ENCODE measurements at regions not wholly inside any gene's neighbourhood (a gene's known extent, or its start where the extent isn't known, plus 50 kb on each side); places are given as distances from the start of the nearest gene placed in this dataset.

DNA sequence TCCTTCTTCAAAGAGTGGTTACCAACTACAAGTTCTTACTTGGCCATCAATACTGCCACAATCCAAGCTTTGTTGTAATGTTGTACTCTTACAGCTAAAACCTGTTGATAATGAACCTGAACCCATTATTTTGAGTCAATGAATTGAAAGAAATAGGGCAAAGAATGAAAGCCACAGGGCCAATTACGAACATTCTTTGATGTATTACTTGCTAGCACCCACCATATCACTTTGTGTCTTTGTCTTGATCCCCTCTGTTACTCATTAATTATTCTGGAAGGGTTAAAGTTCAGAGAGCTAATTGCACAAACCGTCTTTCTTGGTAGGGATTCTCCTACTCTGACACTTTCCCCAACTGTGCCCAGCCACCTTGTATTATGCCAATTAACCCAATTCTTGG lies 53.2 kb upstream of the TFEC start:
- WGBS, 2 donors = 63 to 69% methylated on average over 2 of the region's 2 CpGs
- Histone ChIP-seq H3K4me3 (no peak overlapping the region), H3K9me3 (no peaks in the 10 kb centered on the region), H3K27me3 (no peaks in the 10 kb centered on the region), H3K4me1 (no peaks in the 10 kb centered on the region), H3K27ac (no peak overlapping the region), H3K36me3 (ENCODE audit: low read depth, missing control alignments) (no peaks in the 10 kb centered on the region)
- no peak for DNase-seq
- intact Hi-C loops (cut with DNase I; ENCODE audit: low total_unique reads) = no loop called here
- TF ChIP-seq, protein P1, sequence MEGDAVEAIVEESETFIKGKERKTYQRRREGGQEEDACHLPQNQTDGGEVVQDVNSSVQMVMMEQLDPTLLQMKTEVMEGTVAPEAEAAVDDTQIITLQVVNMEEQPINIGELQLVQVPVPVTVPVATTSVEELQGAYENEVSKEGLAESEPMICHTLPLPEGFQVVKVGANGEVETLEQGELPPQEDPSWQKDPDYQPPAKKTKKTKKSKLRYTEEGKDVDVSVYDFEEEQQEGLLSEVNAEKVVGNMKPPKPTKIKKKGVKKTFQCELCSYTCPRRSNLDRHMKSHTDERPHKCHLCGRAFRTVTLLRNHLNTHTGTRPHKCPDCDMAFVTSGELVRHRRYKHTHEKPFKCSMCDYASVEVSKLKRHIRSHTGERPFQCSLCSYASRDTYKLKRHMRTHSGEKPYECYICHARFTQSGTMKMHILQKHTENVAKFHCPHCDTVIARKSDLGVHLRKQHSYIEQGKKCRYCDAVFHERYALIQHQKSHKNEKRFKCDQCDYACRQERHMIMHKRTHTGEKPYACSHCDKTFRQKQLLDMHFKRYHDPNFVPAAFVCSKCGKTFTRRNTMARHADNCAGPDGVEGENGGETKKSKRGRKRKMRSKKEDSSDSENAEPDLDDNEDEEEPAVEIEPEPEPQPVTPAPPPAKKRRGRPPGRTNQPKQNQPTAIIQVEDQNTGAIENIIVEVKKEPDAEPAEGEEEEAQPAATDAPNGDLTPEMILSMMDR (IDR thresholded peaks at IDR 0.05) = no peak
- no peak for TF ChIP-seq POLR2A (IDR thresholded peaks at IDR 0.05)

DNA sequence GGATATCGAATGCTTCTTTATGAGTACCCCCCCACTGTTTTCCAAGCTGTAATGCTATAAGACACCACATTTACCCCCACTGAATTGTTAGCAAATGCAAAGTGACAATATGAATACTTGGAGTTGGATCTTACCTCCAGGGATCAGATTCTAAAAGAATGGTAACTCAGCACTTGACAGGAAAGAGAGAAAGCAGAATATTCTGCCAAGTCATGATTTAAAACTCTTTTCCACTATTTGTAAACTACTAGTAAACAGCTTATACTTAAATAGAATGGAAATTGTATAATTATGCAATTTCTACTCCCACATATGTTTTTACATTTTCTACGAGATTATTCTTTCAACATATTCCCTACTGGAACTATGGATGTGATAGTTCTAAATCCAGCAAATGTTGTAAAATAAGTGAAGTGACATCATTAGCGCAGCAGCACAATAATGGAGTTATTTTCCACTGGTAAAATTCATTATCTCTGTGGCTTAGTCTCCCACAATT lies 56.0 kb upstream of the TFEC start:
- Histone ChIP-seq H3K36me3 (ENCODE audit: low read depth, missing control alignments) (no peaks in the 10 kb centered on the region), H3K27me3 (no peaks in the 10 kb centered on the region), H3K4me3 (no peak overlapping the region), H3K4me1 (no peaks in the 10 kb centered on the region), H3K9me3 (no peaks in the 10 kb centered on the region), H3K27ac (no peak overlapping the region)
- DNase-seq = no peak
- WGBS, 2 donors = 92 to 93% methylated on average over 3 of the region's 3 CpGs
- intact Hi-C loops (cut with DNase I; ENCODE audit: low total_unique reads) = no loop called here
- TF ChIP-seq, protein P1 (IDR thresholded peaks at IDR 0.05) = no peak
- no peak for TF ChIP-seq POLR2A (IDR thresholded peaks at IDR 0.05)

- H3K4me1 ChIP-seq = no peaks in the 10 kb centered on the region
- no peak overlapping the region for H3K27ac ChIP-seq
- no peaks in the 10 kb centered on the region for H3K9me3 ChIP-seq
- no peaks in the 10 kb centered on the region for H3K36me3 ChIP-seq (ENCODE audit: low read depth, missing control alignments)
- intact Hi-C loops (cut with DNase I; ENCODE audit: low total_unique reads) = no loop called here
- no peak overlapping the region for H3K4me3 ChIP-seq
- DNase-seq = no peak
- no peaks in the 10 kb centered on the region for H3K27me3 ChIP-seq
- no peak for TF ChIP-seq POLR2A (IDR thresholded peaks at IDR 0.05)
- TF ChIP-seq, protein P1 (IDR thresholded peaks at IDR 0.05) = no peak
Observed at GRCh38 chr7:116087291-116087690, 56.7 kb upstream of the TFEC start.

DNA sequence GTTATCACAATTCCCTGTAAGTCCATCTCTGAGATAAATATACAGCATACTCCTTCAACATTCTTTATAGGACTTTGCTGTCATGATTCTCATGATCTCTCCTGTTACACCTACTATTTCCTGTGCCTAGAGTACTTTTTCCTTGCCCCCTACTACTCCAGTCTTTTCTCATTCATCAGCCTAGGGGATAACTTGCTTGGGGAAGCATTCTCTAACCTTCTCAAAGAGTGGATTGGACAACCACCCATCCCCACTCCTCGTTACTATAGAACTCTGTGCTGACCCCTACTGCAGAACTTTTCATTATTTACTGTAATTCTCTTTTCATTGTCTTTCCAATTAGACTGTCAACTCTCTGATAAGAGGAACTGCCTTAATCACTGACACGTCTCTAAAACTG lies 57.4 kb upstream of the TFEC start:
- no peak for DNase-seq
- Histone ChIP-seq H3K36me3 (ENCODE audit: low read depth, missing control alignments) (no peaks in the 10 kb centered on the region), H3K4me1 (no peaks in the 10 kb centered on the region), H3K9me3 (no peaks in the 10 kb centered on the region), H3K27ac (no peak overlapping the region), H3K4me3 (no peak overlapping the region), H3K27me3 (no peaks in the 10 kb centered on the region)
- TF ChIP-seq, protein P1 (IDR thresholded peaks at IDR 0.05) = no peak
- no peak for TF ChIP-seq POLR2A (IDR thresholded peaks at IDR 0.05)
- intact Hi-C loops (cut with DNase I; ENCODE audit: low total_unique reads) = no loop called here
- 28 to 33% methylated on average over 2 of the region's 2 CpGs for WGBS, 2 donors

GRCh38 chr7:116089293-116089692 lies 58.7 kb upstream of the TFEC start:
- TF ChIP-seq, protein P1 (IDR thresholded peaks at IDR 0.05) = no peak
- no peak for TF ChIP-seq POLR2A (IDR thresholded peaks at IDR 0.05)
- H3K36me3 ChIP-seq (ENCODE audit: low read depth, missing control alignments) = no peaks in the 10 kb centered on the region
- intact Hi-C loops (cut with DNase I; ENCODE audit: low total_unique reads) = no loop called here

More at GRCh38 chr7:116089293-116089692, 58.7 kb upstream of the TFEC start:
- 81 to 100% methylated on average over 1 of the region's 1 CpG for WGBS, 2 donors
- no peaks in the 10 kb centered on the region for H3K4me1 ChIP-seq
- H3K27ac ChIP-seq = no peak overlapping the region
- no peak for DNase-seq
- H3K9me3 ChIP-seq = no peaks in the 10 kb centered on the region
- no peak overlapping the region for H3K4me3 ChIP-seq
- no peaks in the 10 kb centered on the region for H3K27me3 ChIP-seq

Data from testis (tissue), 2 donors.